ENCODE measurements at regions not wholly inside any gene's neighbourhood (a gene's known extent, or its start where the extent isn't known, plus 50 kb on each side); places are given as distances from the start of the nearest gene placed in this dataset.

- in situ Hi-C loops (cut with MboI; ENCODE audit: low pct_unique_long_range_greater_than_20kb, low sequenced_read_pairs, unreplicated experiment) = no loop called here
- no peak for TF ChIP-seq CTCF (IDR thresholded peaks at IDR 0.05; ENCODE audit: extremely low read depth, insufficient read depth, missing control alignments)
- no peak for DNase-seq (ENCODE audit: low spot score)
These were observed 329.5 kb upstream of the AZI2 start for GRCh38 chr3:28678086-28678485.

GRCh38 chr3:28680050-28680449, 331.4 kb upstream of the AZI2 start:
- no peak for TF ChIP-seq CTCF (IDR thresholded peaks at IDR 0.05; ENCODE audit: extremely low read depth, insufficient read depth, missing control alignments)
- DNase-seq (ENCODE audit: low spot score) = no peak
- in situ Hi-C loops (cut with MboI; ENCODE audit: low pct_unique_long_range_greater_than_20kb, low sequenced_read_pairs, unreplicated experiment) = no loop called here

- no peak for TF ChIP-seq CTCF (IDR thresholded peaks at IDR 0.05; ENCODE audit: extremely low read depth, insufficient read depth, missing control alignments)
- DNase-seq (ENCODE audit: low spot score) = no peak
- in situ Hi-C loops (cut with MboI; ENCODE audit: low pct_unique_long_range_greater_than_20kb, low sequenced_read_pairs, unreplicated experiment) = no loop called here
These were observed 333.5 kb upstream of the AZI2 start for GRCh38 chr3:28682121-28682520.

GRCh38 chr3:28690176-28690575, 341.6 kb upstream of the AZI2 start:
- in situ Hi-C loops (cut with MboI; ENCODE audit: low pct_unique_long_range_greater_than_20kb, low sequenced_read_pairs, unreplicated experiment) = no loop called here
- no peak for DNase-seq (ENCODE audit: low spot score)
- no peak for TF ChIP-seq CTCF (IDR thresholded peaks at IDR 0.05; ENCODE audit: extremely low read depth, insufficient read depth, missing control alignments)

GRCh38 chr3:28698706-28699105, 350.1 kb upstream of the AZI2 start:
- in situ Hi-C loops (cut with MboI; ENCODE audit: low pct_unique_long_range_greater_than_20kb, low sequenced_read_pairs, unreplicated experiment) = no loop called here
- no peak for TF ChIP-seq CTCF (IDR thresholded peaks at IDR 0.05; ENCODE audit: extremely low read depth, insufficient read depth, missing control alignments)
- no peak for DNase-seq (ENCODE audit: low spot score)

GRCh38 chr3:28699283-28699682, 350.7 kb upstream of the AZI2 start:
- in situ Hi-C loops (cut with MboI; ENCODE audit: low pct_unique_long_range_greater_than_20kb, low sequenced_read_pairs, unreplicated experiment) = no loop called here
- TF ChIP-seq CTCF (IDR thresholded peaks at IDR 0.05; ENCODE audit: extremely low read depth, insufficient read depth, missing control alignments) = no peak
- DNase-seq (ENCODE audit: low spot score) = no peak

- in situ Hi-C loops (cut with MboI; ENCODE audit: low pct_unique_long_range_greater_than_20kb, low sequenced_read_pairs, unreplicated experiment) = no loop called here
- TF ChIP-seq CTCF (IDR thresholded peaks at IDR 0.05; ENCODE audit: extremely low read depth, insufficient read depth, missing control alignments) = no peak
- DNase-seq (ENCODE audit: low spot score) = no peak
These were observed 352.1 kb upstream of the AZI2 start for GRCh38 chr3:28700728-28701127.

All from GM13977 (cell line).